GM21786 (cell line): ENCODE measurements at regions not wholly inside any gene's neighbourhood (a gene's known extent, or its start where the extent isn't known, plus 50 kb on each side); places are given as distances from the start of the nearest gene placed in this dataset.

Experiments used
- ATAC-seq: cut with Tn5 transposase; IDR thresholded peaks from one replicate; pipeline ENCODE4 v1.9.1; 2021; ENCODE audit not compliant: unreplicated experiment

GRCh38 chr5:118778941-118779340 is 209.4 kb downstream of the DTWD2 start:
- no peak for ATAC-seq

GRCh38 chr5:118777189-118777736 is 211.1 kb downstream of the DTWD2 start:
- ATAC-seq, result no peak

- no peak for ATAC-seq
Observed at GRCh38 chr5:118776755-118777154, 211.6 kb downstream of the DTWD2 start.

- ATAC-seq, result peak; percentile 54
Observed at GRCh38 chr5:118775790-118776499, 212.4 kb downstream of the DTWD2 start.

GRCh38 chr5:118768607-118769175 is 219.7 kb downstream of the DTWD2 start:
- no peak for ATAC-seq

- ATAC-seq, result no peak
Observed at GRCh38 chr5:118762291-118762690, 226.1 kb downstream of the DTWD2 start.

GRCh38 chr5:118761814-118762213 is 226.5 kb downstream of the DTWD2 start:
- ATAC-seq, result no peak

- ATAC-seq, result no peak
Observed at GRCh38 chr5:118752969-118753368, 235.4 kb downstream of the DTWD2 start.

- ATAC-seq, result no peak
Observed at GRCh38 chr5:118736396-118736795, 252.0 kb downstream of the DTWD2 start.

- no peak for ATAC-seq
Observed at GRCh38 chr5:118733394-118733793, 255.0 kb downstream of the DTWD2 start.

- ATAC-seq, result no peak
Observed at GRCh38 chr5:118728191-118728590, 260.2 kb downstream of the DTWD2 start.

- ATAC-seq, result no peak
Observed at GRCh38 chr5:118726891-118727290, 261.5 kb downstream of the DTWD2 start.

- ATAC-seq, result peak; percentile 86
Observed at GRCh38 chr5:118723021-118723338, 265.4 kb downstream of the DTWD2 start.

- peak; percentile 51 for ATAC-seq
Observed at GRCh38 chr5:118722122-118723020, 266.0 kb downstream of the DTWD2 start.

GRCh38 chr5:118711727-118712126 is 276.6 kb downstream of the DTWD2 start:
- no peak for ATAC-seq

- ATAC-seq, result no peak
Observed at GRCh38 chr5:118705959-118706667, 282.2 kb downstream of the DTWD2 start.

- no peak for ATAC-seq
Observed at GRCh38 chr5:118703241-118703640, 285.1 kb downstream of the DTWD2 start.

- no peak for ATAC-seq
Observed at GRCh38 chr5:118701791-118702190, 286.6 kb downstream of the DTWD2 start.

GRCh38 chr5:118700510-118700909 is 287.8 kb downstream of the DTWD2 start:
- no peak for ATAC-seq

GRCh38 chr5:118698774-118699173 is 289.6 kb downstream of the DTWD2 start:
- no peak for ATAC-seq

GRCh38 chr5:118696076-118696475 is 292.3 kb downstream of the DTWD2 start:
- no peak for ATAC-seq
